HG02623 (cell line): ENCODE measurements at regions not wholly inside any gene's neighbourhood (a gene's known extent, or its start where the extent isn't known, plus 50 kb on each side); places are given as distances from the start of the nearest gene placed in this dataset.

ENCODE experiments used
- ATAC-seq: cut with Tn5 transposase; IDR thresholded peaks from one replicate; pipeline ENCODE4 v1.9.1; 2021; ENCODE audit warnings: moderate library complexity; ENCODE audit not compliant: unreplicated experiment

GRCh38 chr17:34199932-34200534 lies 55.1 kb upstream of the CCL2 start:
- no peak for ATAC-seq

DNA sequence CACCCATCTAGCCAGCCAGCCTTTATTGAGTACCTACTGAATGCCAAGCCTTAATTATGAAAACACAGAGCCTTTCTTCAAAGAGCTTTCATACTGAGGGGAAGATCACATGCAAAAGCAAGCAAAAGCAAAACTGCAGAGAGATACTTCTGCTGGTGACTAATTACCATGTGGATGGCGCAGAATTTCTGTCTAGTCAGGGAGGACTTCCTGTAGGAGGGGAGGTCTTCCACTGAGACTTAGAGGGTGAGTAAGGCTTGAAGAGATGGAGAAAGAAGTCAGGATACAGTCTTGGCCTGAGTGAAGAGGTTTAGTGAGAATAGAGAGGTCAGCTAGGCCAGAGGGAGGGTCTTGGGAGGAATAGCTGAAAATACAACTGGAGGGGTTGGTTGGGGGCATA lies 53.9 kb upstream of the CCL2 start:
- ATAC-seq = no peak

DNA sequence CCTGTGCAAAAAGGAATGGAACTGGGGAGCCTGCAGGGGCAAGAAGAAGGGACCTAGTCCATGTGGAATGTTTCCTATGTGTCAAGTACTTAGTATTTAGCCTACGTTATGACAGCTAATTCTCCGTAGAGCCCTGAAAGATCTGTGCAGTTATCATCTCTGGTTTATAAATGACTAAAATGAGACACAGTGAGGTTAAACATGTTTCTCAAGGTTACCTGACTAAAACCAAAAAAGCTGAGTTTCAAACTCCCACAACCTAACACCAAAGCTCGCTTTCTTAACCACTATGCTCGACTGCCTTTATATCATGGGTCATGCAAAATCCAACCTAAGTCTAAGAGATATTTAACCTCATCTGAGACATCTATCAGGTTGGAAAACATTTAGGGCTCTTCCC lies 53.3 kb upstream of the CCL2 start:
- ATAC-seq = no peak

- no peak for ATAC-seq
Measured at GRCh38 chr17:34203018-34203638, 52.0 kb upstream of the CCL2 start.

- ATAC-seq = no peak
Measured at GRCh38 chr17:34204402-34204801, 50.7 kb upstream of the CCL2 start.
